ENCODE measurements at regions not wholly inside any gene's neighbourhood (a gene's known extent, or its start where the extent isn't known, plus 50 kb on each side); places are given as distances from the start of the nearest gene placed in this dataset.
"Not testable (repeated sequence)": the region's sequence is repeated elsewhere in the genome, so short reads cannot be mapped to it uniquely, and the experiment has no call there.

DNA sequence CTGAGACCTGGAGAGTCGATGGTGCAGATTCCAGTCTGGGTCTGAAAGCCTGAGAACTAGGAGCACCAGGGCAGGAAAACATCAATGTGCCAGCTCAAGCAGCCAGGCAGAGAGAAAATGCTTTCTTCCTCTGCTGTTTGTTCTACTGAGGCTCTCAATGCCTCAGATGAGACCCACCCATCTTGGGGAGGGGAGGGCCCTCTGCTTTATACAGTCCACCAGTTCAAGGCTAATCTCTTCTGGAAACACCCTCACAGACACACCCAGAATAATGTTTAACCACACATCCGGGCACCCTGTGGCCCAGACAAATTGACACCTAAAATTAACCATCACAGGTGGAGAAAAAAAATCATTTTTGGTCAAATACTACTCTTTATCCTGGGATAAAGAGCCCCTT lies 89.3 kb upstream of the SLC22A23 start:
- DNase-seq: no peak

- no peak for DNase-seq
Observed at GRCh38 chr6:3545156-3545555, 88.3 kb upstream of the SLC22A23 start.

DNA sequence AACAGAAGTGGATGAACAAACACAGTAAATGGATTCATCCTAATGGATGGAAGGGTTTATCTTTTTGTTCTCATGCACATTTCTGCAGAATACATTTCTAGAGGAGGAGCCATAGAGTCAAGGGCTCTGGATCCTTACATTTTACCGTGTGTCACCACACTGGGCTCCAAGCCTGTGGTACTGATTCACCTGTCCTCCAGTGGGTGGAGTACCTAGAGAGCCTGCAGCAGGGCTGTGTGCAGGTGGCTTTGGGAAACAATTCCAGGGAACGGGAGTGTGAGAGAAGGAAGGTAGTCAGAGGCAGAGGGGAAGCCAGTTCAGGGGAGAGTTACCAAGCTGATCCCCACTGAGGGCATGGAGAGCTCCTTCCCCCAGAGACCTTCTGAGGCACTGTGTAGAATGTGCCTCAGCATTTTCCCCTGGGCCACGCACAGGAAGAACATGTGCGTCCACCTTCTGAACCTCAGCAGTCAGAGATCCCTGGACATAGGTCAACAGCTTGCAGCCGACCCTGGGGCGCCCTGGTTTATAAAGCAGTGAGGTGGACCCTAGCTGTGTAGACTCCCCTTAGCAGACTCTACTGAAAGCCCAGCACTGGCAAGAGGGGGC lies 85.3 kb upstream of the SLC22A23 start:
- no peak for DNase-seq

- DNase-seq: no peak
Observed at GRCh38 chr6:3541006-3541585, 84.2 kb upstream of the SLC22A23 start.

- no peak for DNase-seq
Observed at GRCh38 chr6:3540253-3540820, 83.5 kb upstream of the SLC22A23 start.

DNA sequence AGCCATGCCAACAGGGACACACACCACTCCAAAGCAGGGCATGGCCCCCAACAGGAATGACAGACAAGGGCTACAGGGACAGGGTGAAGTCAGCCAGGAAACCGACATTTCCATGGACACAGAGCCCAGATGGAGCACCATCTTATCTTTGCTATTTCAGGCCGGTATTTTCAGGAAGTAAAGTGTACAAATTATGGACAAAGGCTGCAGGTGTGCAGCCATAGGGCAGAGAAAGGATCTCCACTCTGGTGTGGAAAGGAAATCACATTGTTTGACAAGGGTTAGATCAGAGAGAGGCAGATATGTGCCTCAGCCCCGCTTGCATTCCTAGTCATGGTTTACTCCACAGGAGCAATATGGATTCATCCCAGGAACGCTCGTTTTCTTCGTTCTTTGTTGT lies 81.7 kb upstream of the SLC22A23 start:
- DNase-seq: no peak

GRCh38 chr6:3536901-3537300 lies 80.1 kb upstream of the SLC22A23 start:
- no peak for DNase-seq

DNA sequence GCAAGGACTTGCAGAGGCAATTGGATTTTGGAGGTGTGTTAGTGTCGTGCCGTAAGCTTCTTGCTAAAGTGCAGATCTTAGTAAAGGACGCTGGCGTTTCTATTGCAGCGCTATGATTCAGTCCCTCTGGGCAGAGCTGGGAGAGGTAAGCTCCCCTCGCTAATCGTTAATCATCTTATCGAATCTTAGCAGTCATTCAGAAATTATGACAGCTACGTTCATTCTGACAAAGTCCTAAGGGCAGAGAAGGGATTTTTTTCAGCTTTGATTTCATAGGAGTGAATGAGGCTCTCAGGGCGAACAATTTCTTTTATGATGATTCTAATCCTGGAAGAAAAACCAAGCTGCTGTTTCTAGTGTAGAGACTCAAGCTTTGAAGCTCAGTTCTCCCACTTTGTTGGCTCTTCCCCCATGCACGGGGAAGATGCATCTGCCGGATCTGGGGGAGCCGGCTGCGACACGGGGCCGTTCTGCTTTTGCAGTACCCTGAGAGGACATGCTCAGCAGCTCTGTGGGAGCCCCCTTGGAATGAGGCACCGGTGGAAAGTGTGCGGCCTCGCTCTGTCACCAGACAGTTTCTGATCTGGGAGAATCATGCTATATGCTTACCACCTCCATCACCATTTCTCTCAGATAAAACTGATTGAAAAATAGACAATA lies 79.1 kb upstream of the SLC22A23 start:
- no peak for DNase-seq

- no peak for DNase-seq
Observed at GRCh38 chr6:3535033-3535775, 78.4 kb upstream of the SLC22A23 start.

- DNase-seq: no peak
Observed at GRCh38 chr6:3534599-3534998, 77.7 kb upstream of the SLC22A23 start.

GRCh38 chr6:3533981-3534380 lies 77.1 kb upstream of the SLC22A23 start:
- no peak for DNase-seq

- no peak for DNase-seq
Observed at GRCh38 chr6:3532296-3532916, 75.6 kb upstream of the SLC22A23 start.

DNA sequence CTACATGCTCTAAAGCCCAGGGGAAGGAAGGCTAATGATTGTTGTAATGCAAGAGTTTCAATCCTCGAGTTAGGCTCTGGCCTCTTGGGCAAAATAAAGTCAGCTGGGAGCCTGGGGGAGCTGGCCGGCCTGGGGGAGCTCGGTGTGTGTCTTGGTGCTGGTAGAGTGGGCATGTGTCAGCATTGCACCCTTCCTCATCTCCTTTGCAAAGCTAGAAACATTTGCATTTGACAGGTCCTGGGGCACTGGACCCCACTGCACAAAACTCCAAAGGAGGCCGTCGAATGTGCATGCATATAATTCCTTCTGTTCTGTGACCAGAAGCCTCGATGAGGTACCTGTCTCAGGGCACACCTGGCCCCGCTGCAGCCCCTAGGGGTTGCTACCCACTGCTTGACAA lies 74.6 kb upstream of the SLC22A23 start:
- DNase-seq: no peak

DNA sequence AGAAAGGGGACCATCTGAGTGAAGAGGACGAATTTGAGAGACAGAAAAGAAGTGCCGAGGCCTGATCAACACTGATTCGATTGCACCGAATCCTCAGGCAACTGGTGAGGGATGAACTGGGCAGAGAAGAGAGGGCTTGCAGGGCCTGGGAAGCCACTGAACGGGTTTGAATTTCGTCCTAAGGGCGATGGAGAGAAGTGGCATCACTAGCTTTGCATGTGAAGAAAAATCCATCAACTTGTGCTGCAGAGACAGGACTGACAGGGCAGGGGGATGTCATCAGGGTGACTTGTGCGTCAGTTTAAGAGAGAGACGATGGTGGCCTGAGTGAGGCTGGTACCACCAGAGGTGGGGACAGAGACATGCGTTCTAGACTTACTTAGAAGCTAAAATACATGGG lies 73.7 kb upstream of the SLC22A23 start:
- no peak for DNase-seq

GRCh38 chr6:3529721-3530120 lies 72.9 kb upstream of the SLC22A23 start:
- DNase-seq: no peak

- DNase-seq: no peak
Observed at GRCh38 chr6:3529232-3529631, 72.4 kb upstream of the SLC22A23 start.

DNA sequence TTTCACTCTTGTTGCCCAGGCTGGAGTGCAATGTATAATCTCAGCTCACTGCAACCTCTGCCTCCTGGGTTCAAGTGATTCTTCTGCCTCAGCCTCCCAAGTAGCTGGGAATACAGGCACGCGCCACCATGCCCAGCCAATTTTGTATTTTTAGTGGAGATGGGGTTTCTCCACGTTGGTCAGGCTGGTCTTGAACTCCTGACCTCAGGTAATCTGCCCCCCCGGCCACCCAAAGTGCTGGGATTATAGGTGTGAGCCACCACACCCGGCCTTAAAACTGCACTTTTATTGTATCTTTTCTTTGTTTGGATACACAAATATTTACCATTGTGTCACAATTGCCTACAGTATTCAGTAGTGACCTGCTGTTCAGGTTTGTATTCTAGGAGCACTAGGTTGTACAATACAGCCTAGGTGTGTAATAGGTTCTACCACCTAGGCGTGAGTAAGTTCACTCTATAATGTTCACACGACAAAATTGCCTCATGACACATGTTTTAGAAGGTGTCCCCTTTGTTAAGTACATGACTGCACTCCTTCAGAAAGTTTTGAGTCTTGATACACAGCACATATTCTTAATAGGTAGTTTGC lies 71.3 kb upstream of the SLC22A23 start:
- not testable (repeated sequence) for DNase-seq

DNA sequence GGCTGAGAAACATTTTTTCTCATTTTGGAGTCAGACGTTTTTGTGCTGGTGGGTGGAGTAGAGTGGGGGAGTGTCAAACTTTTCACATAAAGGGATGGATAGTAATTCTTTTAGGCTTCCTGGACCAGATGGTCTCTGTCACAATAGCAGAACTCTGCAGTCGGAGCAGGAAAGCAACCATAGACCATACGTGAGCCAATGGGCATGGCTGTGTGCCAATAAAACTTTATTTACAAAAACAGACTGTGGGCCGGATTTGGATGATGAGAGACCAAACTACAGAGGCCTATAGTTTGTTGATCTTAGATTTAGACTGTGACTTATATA lies 70.8 kb upstream of the SLC22A23 start:
- DNase-seq: no peak

DNA sequence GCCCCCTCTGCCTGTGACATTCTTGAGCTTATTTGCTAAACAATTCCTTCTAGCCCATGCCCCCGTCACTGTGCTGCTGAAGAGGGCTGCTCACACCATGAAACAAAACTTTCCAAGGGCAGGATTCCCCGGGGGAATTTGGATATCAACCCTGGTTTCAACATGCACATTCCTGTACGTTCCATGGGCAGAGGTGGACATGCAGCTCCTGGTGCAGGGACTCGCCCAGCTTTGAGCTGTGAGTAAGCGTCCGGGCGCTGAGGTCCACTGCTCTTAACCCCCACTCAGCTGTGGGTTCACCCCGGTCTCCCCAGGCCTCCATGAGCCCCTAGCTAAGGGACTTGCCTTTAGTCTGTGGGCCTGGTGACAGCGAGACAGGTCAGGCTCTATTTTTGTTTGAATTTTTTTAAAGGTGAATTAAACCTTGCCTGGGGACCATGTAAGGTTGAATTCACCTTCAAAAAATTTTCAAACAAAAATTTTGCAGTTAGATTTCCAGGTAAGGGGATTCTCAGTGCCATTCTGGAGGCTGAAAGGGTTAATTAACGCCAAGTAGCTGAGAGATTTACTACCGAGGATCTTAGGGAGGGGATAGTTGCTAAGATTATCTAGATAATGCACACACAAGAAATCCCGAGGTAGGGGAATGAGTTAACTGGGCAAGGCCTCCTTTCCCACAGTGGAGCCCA lies 70.3 kb upstream of the SLC22A23 start:
- no peak for DNase-seq

- no peak for DNase-seq
Observed at GRCh38 chr6:3525915-3526314, 69.1 kb upstream of the SLC22A23 start.

DNA sequence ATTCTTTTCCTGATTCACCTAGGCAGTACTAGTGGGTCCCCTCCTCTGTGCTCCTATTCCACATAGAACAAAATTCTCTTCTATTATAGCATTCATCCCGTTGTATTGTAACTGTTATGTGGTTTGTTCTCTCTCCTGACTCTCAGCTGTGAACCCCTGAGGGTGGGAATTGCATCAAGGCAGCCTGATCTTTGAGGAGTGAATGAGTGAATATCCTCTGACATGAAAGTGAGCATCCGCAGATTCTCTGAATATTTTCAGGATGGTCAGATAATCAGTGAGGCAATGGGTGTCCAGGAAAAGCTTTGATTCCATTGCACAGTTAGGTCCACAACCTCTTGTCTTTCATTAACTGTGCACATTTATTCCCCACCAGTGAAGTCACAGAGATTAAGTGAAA lies 67.6 kb upstream of the SLC22A23 start:
- DNase-seq: no peak

- DNase-seq: no peak
Observed at GRCh38 chr6:3523966-3524365, 67.1 kb upstream of the SLC22A23 start.

Data from C1 segment of cervical spinal cord (tissue), 14 donors.